Fibroblast of peridontal ligament (primary cell): ENCODE measurements at regions not wholly inside any gene's neighbourhood (a gene's known extent, or its start where the extent isn't known, plus 50 kb on each side); places are given as distances from the start of the nearest gene placed in this dataset.
"Not testable (repeated sequence)": the region's sequence is repeated elsewhere in the genome, so short reads cannot be mapped to it uniquely, and the experiment has no call there.

Source experiments
- DNase-seq: peaks from one replicate; pipeline ENCODE4 v3.0.0-alpha.2; 2010; ENCODE audit errors: extremely low read depth

DNA sequence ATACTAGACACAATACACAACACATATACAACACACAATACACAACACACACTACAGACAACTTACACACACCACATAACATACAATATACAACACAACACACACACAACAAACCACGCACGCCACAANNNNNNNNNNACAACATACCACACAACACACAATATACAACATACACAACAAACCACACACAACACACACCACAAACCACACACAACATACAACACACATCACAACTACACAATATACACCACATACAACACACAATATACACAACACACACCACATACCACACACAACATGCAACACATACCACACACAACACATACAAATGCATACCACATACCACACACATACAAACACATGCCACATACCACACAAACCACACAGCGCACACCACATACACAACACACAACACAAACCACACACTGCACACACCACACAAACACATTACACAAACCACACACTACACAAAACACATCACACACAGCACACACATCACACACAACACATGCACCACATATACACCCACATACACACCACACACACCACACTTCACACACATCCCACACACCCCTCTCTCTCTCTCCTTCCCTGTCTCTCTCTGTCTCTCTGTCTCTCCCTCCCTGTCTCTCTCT, 108.3 kb downstream of the ETS2 start:
- no peak for DNase-seq

DNA sequence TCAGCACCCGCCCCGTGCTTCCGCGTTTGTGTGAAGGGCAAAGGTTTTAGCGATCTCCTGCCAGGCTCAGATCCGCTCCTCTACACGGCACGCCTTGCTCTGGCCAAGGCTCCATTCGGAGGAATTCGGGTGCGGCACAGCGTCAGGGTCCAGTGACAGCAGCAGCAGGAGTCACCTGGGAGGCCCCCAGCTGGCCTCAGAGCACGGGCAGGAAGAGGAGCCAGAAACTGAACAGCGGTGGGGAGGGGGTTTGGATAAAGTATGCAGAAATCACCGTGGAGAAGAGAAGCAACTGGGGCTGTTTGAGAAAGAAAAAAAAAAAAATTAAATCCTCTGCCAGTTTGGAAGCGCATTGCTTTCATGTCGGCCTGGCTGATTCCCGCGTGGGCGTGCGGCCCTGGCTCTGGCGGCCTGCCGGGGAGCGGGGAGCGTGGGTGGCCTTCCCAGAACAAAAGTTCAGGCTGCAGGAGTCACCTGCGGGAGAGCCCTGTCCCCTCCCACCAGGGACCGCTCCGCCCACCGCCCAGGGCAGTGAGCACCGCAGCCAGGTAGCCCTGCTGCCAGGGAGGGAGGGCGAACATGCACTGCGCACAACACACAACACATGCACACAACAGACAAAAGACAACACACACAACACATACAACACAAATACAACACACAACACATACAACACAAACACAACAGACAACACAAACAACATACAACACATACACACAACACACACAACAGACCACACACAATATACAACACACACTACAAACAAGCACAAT, 107.6 kb downstream of the ETS2 start:
- DNase-seq: peak; percentile 31

DNA sequence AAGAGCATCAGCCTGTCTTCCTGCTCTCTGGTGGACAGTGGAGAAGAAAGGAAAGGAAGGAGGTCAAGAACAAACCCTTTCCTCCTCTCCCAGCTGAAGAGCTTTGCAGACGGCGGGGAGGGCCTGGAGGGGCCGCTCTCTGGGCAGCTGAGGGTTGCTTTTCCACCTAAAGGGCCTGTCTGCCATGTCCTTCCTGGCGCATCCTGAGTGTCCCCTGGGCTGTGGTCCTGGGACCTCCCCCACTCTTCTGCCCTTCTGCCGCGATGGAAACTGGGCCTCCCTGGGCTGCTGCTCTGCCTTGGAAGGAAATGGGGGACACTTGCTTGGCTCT, 107.0 kb downstream of the ETS2 start:
- no peak for DNase-seq

DNA sequence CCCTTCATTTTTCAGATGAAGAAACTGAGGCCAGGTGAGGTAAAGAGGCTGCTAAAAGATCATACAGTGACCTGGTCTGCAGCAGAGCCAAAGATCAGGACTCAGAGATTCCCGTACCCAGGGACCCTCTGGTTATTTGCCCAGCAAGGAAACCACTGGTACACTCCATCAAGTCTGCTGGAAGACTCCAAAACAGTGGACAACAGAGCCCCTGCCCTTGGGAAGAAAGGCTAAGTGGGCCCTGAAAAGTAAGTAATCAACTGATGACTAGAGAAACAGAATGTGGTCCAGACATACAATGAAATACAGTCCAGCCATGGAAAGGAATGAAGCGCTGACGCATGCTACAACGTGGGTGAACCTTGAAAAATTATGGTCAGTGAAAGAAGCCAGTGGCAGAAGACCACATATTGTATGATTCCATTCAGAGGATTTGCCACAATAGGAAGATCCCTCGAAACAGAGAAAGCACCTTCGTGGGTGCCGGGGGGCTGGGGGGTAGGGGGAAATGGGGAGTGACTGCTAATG, 106.4 kb downstream of the ETS2 start:
- no peak for DNase-seq

DNA sequence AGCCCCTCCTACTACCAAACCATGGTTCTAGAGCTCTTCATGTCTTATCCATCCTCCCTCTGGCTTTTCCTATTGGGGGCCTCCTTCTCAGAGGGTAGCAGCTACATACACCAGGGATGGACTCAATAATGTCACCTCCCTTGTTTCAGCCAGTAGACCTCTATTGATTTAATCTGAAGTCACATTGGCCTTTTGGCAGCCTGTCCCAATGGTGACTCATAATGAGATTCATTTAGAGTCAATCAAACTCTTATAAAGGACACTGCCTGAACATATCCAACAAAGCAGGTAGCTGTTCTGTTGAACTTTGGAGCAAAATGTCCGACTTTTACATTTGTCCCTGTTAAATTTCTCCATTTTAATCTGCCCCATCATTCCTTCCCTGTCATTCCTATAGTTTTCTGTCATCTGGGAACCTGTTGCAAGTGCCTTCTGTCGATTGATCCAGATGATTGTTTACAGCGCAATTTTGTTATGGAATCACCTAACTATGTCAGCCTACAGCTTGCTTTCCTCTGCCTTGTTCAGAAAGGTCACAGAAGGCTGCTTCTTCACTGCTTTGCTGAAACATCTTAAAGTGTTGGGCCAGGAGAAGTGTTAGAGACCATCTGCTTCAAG, 105.9 kb downstream of the ETS2 start:
- DNase-seq: no peak

DNA sequence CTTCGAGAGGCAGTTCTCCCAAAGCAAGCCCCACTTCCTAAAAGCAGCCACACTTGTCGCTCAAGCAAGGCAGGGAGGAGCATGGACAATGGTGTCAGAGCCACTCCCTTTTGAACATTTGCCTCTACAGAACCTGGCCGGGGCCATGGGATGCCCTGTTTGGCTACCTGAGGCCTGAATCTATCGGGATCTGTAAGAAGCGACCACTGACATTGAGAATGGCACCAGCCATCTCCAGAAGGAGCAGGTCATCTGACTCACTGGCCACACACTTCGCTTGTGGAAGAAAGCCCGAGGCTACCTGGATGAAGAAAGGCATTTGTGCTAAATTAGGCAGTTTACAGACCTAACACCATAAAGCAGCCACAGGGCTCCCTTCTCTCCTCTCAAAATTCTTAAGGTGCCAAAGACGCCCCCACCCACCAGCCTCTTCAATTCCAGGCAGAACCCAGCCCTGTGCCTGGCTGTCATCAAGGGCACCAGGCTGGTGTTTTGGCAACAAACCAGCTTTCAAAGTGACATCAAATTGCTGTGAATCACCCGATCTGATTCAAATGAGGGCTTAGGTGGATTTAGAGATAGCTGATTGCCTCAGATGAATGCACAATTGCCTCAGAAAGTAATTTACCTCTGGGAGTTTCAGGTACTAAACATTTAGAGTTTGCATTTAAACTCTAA, 104.8 kb downstream of the ETS2 start:
- DNase-seq: no peak

DNA sequence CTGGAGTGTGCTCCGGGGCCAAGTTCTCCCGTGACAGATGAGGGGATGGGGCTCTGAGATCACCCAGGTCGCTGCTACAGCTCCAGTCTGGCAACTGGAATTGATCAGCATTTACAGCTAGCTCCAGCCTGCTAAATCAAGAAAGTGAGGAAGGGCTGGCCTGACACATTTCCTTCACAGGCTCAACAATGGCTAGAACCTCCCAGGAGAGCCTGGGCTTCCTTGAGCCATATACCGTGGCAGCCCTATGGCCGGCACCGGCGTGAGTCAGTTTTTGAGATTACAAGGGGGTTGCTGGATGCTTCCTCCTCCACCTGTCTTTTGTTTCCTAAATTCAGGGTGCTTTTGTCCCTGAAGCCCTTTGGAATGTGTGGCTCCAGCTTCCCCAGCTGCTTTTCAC, 104.2 kb downstream of the ETS2 start:
- no peak for DNase-seq

DNA sequence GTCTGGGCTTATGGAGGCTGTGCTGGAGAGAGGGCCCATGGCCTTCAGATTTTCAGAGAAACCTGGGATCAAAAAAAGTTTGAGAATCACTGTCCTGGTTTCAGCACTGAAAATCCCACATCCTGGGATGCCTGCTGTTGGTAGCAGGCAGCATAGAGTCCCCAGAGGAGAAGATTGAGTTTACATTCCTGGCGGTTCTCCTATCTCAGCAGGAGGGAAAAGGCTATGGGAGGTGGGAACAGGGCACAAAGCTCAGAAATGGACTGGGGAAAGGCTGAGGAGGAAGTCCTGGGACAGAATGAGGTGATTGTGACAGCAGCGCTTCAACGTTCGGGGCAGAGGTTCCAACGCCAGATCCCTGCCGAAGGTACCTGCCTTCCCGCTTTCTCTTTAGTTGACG, 103.4 kb downstream of the ETS2 start:
- no peak for DNase-seq

DNA sequence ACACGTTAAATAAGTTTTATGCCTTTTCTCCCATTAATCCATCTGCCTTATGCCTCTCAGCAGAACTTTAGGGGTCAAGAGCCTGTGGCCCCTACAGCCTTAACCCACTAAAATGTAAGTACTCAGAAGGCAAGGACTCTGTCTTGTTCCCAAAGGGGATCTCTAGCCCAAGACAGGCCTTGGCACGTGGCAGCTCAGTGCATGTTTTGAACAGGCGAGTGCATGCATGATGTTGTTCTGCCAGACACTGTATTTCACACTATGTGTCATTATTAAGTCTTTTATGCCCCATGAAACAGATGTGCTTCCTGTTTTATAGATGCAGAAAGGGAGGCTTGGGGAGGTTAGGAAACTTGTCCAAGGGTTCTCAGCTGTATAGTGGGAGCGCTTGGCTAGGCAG, 102.8 kb downstream of the ETS2 start:
- no peak for DNase-seq

DNA sequence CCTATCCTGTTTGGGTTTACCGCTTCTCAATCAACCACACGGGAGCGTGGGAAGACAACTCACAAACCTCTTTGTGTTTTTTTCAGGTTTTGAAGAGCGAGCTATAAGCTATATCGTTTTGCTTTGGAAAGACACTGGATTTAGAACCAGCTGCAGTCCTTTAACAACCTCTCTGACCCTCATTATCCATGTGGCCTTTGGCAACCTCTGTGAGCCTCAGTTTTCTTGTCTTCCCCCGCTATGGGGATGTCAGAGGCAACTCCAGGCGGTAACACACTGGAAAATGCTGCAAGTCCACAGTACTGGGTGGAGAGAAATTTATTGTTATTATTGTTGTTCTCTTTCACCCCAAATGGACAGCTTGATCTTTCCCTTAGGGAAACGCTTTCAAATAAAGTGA, 100.0 kb downstream of the ETS2 start:
- no peak for DNase-seq

DNA sequence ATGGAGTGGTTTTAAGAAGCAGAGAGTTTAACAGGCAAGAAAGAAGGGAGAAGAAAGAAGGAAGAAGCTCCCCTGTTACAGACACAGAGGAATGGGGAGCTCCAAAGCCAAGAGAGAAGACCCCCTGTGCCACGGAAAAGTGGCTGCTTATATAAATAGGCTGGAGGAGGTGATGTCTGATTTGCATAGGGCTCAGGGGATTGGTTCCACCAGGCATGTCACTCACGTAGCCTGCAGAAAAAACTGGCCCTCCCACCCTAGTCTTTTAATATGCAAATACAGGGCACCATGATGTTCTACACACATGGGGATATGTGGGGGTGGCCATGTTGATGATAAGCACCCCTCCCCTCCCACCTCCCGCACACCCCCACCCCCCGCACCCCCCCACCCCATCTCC, 99.6 kb downstream of the ETS2 start:
- no peak for DNase-seq

DNA sequence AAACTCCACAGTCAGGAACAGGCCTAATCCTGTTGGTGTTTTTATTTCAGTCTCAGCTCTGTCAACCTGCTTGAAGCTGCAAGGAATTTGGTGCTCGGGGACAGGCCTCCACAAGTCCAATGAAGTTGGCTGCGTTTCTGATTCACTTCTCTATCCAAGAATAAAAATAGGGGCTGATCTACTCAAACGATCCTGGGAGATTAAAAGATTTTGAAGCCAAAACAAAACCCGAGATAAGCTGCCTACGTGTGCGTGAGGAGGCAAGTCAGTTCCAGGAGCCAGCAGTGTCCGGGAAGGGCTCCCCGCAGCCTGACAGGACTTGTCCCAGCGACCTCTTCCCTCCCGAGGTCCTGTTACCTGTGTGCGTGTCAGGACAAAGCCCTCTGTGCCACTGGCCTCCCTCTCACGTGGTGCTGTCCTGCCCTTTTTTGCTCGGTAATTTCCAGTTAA, 98.0 kb downstream of the ETS2 start:
- DNase-seq: no peak

DNA sequence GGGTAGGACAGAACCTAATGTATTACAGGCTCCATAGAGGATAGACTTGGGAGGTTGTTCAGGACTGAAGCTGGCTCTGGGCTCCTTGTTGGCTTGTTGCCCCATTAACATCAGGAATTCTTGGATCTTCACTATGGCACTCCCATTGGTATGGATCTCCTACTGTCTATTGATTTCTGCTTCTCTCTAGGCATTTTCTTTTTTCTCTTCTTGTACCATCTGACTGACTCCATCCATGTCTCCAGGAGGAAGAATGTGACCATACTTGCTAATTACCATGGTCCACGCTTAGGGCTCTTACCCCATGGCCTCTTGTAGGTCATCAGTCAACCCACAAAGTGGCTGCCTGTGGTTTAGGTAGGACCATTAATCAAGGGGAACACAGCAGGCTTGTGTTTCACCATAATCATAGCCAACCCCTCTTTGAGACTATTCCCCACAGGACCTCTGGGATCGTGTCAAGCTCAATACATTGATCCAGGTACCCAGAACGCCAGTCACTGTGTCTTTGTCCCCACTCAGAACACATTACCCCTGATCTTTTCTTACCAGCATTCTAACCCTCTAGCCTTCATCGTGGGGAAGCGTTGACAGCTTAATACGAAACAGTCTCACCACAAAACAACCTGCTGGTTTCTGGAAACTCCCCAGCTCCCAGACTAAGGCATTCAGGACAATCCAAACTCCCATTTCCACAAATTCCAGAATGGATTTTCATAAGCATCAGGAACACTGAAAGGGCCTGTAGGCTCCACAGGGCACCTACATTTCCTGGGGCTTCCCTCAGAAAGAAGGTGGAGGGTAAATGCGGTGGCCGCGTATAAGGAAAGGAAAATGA, 97.1 kb downstream of the ETS2 start:
- DNase-seq: no peak

DNA sequence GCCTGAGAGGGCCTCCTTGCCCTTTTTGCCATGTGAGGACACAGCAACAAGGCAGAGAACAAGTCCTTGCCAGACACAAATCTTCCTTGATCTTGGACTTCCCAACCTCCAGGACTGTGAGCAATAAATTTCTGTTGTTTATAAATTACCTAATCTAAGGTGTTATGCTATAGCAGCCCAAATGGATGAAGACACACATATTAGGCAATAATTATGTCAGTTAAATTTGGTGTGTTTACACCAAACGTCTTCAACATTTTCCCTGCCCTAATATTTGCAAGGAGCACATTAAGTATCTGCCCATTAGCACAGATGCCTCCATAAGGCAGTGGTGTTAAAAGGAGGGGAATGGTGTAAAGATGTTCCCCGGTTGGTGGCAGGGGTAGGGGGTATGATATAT, 94.8 kb downstream of the ETS2 start:
- DNase-seq: no peak

DNA sequence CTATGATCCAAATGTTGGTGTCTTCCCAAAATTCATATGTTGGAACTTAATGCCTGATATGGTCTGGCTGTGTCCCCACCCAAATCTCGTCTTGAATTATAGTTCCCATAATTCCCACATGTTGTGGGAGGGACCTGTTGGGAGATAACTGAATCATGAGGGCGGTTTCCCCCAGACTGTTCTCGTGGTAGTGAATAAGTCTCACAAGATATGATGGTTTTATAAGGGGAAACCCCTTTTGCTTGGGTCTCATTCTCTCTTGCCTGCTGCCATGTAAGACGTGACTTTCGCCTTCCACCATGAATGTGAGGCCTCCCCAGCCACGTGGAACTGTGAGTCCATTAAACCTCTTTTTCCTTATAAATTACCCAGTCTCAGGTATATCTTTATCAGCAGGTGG, 94.3 kb downstream of the ETS2 start:
- DNase-seq: not testable (repeated sequence)

DNA sequence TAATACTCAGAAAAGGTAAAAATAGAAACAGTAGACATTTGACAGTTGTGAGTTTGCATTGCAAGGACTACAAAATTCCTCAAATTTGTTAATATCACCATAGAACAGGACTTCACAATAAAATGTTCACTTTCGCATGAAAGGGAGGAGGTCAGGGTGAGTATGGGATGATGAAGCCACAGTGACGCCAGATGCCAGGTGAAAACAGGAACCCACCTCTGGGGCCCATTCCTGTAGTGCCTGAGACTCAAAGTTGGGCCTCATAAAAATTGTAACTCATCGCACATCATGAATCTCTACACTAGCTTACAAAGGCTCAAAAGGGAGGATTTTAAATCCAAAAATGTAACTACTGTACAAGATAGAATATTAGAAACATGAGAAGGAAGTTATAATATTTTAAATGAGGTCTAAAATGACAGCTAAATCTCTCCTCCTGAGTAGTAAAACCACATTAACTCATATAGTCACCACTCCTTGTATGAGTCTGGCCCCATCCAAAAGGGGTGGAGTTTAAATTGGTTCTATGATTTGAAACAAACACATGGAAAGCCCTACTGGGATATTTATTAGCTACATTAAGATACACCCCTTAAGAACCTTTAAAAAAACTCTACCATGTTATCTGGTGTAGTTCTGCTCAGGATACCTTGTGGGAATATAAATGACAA, 93.7 kb downstream of the ETS2 start:
- DNase-seq: no peak

DNA sequence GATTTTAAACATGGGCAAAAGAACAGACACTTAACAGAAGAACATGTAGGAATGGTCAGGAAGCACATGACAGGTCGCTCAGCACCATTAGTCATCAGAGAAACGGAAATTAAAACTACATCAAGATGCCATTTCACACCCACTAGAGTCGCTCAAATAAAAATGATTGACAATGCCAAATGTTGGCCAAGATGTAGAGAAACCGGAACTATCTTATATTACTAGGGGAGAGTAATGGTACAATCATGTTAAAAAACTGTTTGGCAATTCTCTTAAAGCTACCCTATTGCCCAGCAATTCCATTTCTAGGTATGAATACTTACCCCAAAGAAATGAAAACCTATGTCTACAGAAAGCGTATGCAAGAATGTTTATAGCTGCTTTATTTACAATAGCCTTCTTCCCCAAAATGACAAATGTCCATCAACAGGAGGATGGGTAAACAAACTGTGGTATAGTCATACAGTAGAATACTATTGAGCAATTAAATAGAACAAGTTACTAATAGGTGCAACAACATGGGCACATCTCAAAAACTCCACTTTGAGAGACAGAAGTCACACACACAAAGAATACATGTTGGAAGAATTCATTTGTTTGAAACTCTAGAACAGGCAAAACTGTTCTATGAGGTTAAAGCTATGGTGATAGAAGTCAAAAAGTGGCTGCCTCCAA, 92.8 kb downstream of the ETS2 start:
- DNase-seq: no peak

DNA sequence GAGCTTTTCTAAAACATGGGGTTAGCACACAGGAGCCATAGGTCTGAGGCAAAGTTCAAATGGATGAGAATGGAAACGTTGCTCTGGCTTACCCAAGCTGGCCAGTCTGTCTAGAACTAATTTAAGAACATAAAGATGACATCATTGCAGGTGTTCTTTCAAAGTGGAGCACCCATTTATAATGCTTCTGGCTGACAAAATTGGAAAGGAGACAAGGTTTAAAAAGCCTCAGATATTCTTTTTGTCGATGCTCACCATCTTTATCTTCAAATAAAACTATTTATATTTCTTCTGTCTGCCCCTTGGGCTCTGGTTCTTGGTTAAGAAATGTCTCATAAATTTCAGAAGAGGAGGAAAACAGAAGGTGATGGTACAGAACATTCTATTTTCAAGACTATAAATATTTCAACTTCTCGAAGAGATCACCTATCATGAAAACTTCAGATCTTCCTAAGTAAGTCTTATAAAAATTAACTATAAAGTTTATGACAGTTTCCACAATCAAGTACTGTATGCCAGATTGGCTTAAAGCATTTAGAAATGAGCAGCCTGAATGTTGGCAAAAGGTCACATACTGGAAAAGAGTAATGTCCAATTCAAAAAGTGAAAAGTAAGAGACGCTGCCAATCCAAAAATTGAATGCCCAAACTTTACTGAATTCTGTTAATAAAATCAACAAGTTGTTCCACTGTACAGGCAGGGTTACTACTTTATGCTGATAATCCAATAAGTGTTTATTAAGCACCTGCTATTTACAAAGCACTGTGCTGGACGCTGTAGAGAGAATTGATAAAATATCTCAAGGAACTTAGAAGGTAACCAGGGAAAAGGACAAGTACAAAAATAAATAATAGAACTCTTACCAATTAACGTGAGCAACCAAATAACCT, 92.0 kb downstream of the ETS2 start:
- no peak for DNase-seq

DNA sequence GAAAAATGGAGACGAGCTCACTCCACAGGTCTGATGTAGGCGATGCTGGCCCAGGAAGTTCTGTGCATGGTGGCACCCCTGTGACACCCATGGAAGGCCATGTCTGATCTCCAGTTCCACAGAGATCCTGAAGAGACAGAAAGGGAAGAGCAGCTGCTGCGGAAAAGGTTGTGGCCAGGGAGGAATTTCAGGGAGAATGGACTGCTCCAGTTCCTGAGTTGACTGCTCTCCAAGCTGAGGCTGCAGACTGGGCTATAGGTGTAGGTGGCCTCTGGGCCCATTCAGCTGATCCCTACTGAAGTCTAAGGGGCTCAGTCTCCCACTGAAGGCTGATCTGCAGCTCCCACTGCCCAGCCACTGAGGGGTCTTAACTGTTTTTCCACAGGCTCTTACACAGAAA, 89.2 kb downstream of the ETS2 start:
- no peak for DNase-seq
